NCI-H2029 treated with DMSO at 0.1 percent for 48 hours (cell line): ENCODE measurements at regions not wholly inside any gene's neighbourhood (a gene's known extent, or its start where the extent isn't known, plus 50 kb on each side); places are given as distances from the start of the nearest gene placed in this dataset.

Experiments
- DNase-seq: peaks from one replicate; lab custom pipeline; 2025; lab: John Stamatoyannopoulos, UW

DNA sequence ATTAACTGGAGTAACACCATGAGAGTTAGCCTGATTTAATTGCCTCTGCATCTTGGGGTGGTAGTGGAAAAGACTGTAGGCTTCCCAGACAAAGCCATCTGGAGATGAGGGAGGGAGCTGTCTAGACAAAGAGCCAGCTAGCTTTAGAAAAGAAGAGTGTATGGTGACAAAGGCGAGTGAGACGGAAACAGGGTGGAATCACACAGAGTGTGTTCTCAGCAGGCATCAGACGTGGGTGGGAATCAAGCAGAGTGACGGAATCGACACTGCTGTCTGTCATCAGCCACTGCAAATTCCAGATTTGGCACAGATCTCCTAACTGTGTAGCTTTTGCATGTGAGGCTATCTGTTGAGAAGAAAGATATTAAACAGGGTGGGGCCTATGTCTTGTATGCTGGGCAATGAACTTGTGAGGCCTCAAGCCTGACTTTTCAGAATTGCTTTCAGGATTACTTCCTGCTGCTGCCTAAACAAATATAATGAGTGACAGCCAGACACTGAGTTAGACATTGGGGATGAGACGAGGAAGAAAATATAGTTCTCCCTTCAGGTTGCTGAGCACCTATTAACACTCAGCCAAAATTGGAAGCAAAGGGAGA lies 236.5 kb upstream of the GRIP1 start:
- DNase-seq: no peak

DNA sequence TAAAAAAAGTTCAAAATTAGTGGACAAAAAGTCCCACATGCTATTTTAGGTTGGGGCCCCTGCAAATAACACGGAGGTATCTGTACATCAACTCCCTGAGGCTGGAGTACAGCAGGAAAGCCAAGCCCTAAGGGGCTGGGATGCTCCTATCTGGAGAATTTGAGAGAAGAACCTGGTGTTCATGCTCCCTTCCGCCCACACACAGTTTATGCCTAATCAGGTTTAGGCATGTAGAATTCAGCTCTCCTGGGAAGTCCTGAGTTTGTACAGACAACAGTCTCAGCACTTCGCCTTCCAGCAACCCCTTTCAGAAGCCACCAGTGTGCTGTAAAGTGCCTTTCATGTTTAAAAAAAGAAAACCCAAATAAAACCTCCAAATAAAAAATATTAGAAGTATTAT lies 237.3 kb upstream of the GRIP1 start:
- no peak for DNase-seq

DNA sequence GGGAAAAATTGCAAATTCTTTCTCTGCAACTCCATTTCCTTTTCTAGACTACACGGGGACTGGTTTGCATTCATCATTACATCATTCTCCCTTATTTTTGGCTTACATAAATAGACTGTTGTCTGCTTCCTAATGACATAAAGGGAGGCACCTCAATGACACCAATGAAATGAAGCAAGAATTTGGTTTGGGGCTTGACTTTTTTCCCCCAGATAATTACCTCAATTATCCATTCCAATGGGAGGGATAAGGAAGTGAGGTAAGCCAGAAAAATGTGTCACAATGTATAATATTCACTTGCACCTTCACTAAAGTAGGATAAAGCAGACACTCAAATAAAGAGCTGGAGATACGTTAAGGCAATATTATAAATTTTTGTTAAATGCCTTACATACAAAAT lies 240.6 kb upstream of the GRIP1 start:
- no peak for DNase-seq

DNA sequence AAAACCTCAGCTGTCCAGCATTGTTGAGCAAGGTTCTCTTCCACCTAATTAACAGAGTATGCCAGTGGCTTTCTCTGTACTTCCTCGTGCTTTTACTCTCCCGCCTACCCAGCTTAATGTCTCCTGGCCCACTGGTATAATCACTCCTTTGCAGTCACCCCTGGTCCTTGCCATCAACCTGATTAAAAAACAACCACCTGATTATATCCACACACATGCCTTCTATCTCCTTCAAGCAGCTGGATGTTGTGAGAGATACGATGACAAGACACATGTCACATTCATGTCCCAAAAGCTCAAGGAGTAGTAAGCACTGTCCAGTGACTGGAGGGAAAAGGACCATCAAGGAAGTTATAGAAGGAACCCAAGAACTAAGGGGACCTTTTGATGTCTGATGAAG lies 241.3 kb upstream of the GRIP1 start:
- no peak for DNase-seq

DNA sequence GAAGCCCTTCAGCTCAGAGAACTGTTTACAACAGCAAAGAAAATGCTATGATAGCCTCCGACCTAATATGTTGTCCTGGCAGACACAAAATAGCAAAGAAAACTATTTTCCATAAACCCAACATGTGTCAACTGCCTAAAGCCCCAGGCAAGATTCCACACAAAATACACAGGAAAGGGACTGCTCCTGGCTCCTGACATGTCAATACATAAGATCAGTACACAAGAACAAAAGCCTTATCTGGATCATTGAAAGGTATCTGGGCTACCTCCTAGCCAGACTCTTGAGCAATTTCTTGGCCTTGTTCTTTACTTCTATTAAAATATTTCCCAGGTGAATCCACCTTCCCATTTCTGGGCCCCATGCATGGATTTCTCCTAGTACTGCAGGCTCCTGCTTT lies 242.3 kb upstream of the GRIP1 start:
- DNase-seq: no peak

DNA sequence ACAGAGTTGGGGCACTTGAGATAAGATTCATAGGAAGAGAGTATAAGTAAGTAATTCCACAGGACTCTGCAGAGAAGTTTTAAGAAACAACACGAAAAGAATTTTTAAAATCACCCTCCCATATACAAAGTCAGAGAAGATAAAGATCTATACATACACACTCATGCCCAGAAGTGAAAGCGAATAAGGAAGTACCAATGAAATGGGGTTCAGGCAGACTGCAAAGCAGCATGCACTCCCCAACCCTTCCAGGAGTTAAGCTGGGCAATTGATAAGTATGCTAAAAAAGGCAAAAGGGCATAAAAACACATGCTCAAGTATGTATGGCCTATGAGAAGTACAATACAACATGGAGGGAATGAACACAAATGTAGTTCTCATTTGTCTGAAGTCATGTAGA lies 246.2 kb upstream of the GRIP1 start:
- DNase-seq: no peak

DNA sequence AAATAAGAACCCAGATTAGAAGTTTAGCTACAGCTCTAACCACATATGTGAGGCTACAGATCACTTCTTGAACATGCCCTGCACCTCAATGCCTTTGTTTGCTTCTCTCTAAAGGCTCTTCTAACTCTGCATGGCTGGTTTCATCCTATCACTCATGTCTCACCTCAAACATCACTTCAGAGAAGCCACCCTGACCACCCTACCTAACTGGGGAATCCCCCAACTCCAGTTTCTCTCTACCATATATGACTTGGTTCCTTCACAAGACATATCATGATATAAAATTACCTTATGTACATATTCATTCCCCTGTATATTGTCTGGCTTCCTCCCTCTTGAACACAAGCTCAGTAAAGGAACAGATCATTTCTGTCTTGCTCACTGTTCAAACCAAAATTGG lies 250.2 kb upstream of the GRIP1 start:
- no peak for DNase-seq

GRCh38 chr12:66931091-66931490 lies 252.2 kb upstream of the GRIP1 start:
- no peak for DNase-seq

- DNase-seq: no peak
These were observed 253.2 kb upstream of the GRIP1 start for GRCh38 chr12:66932126-66932525.

GRCh38 chr12:66934302-66935062 lies 255.6 kb upstream of the GRIP1 start:
- no peak for DNase-seq

DNA sequence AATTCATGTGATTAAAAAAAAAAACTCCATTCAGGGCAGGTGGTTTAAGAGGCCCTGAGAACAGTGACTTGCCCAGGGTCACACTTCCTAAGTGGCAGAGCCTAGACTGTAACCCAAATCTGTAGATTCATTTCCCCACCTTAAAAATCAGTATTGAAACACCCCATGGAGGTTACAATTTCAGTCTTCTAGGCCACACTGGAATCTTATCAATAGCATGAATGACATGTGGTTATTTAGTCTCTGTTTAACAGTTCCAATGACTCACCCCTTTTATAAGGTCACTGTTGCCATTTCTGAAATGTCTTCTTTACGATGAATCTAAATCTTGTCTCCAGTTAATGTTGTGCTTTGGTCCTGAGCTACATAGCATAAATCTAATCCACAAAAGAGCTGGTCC lies 262.3 kb upstream of the GRIP1 start:
- no peak for DNase-seq

DNA sequence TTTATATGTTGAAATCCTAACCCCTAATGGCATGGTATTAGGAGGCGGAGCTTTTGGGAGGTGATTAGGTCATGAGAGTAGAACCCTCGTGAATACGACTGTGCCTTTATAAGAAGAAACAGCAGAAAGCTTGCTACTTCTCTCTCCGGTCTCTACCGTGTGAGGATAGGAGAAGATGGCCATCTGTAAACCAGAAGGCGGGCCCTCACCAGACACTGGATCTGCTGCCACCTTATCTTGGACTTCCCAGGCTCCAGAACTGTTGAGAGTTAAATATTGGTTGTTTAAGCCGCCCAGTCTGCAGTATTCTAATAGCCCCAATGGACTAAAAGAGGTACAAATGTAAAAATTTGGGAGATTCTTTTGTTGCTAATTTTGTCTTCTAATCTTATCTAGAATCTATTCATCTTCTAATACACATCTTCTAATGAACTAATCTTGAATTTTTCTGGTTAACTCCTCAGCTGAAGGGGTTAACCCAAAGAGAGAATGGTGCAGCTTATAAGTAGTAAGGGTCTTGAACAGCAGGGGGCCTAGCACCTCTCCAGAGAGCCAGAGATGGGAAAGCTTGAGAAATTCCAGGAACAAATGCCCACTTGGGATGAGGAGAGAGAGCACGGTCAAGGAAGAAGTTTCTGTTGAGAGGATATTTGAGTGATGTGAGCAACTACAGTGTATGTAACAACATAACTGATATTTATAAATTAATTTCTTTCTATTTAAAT lies 264.0 kb upstream of the GRIP1 start:
- no peak for DNase-seq

GRCh38 chr12:66944365-66944764 lies 265.5 kb upstream of the GRIP1 start:
- DNase-seq: no peak

- no peak for DNase-seq
These were observed 266.4 kb upstream of the GRIP1 start for GRCh38 chr12:66945189-66945817.

DNA sequence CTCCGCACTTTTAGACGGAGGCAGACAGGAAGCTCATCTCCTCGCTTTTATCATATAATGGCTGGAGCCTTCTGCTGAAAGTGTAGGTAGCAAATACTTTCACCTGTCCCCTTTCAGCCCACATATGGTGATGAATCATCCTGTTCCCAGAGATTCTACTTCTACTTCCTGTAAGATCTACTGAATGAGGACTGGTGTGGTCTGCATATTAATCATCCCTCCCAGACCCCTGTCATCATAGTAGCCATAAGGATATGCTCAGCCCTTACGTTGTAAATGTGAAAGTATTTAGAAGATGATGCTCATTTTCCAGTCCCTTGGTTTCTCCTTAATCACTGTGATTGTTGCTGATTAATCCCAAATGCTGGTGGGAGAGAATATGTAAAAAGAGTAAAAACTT lies 268.2 kb upstream of the GRIP1 start:
- DNase-seq: no peak

- DNase-seq: no peak
These were observed 273.8 kb upstream of the GRIP1 start for GRCh38 chr12:66952668-66953067.

- no peak for DNase-seq
These were observed 277.4 kb upstream of the GRIP1 start for GRCh38 chr12:66956300-66956699.

GRCh38 chr12:66959276-66959675 lies 280.4 kb upstream of the GRIP1 start:
- no peak for DNase-seq

GRCh38 chr12:66960006-66960405 lies 281.1 kb upstream of the GRIP1 start:
- DNase-seq: no peak

- DNase-seq: no peak
These were observed 282.1 kb upstream of the GRIP1 start for GRCh38 chr12:66960704-66961690.

DNA sequence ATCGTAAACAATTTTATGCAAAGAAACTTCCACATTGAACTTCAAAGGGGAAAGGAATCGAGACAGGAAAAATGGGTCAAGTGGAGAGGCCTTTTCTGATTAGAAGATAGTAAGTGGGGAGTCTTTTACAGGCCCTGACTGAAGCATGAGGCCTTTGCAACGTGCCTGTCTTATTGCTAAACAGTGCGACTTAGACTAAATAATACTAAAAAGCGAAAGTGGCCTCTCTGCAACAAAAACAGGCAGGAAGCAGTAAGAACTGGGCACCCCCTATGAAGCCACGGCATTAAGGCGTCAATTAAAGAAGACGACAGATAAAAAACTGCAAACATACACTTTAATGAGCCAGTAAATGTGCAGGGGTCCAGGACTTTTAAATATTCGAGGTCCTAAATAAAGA lies 283.4 kb upstream of the GRIP1 start:
- DNase-seq: no peak

DNA sequence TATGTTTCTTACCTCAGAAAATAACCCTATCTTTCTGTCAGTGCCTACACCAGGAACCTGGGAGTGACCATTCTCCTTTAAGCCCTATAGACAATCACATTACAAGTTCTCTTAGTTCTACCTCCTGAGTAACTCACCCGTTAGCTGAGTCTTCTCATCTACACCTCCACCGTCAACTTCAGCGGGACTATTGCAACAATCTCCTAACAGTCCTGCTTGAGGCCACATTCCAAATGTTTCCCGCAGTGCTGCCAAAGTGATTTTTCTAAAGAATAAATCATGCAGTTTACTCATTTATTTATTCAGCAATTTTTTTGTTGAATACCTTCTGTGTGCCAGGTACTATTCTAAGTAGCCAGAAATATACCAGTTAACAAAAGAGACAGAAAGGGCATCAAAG lies 285.0 kb upstream of the GRIP1 start:
- no peak for DNase-seq
